Kidney (tissue), 13 donors: ENCODE measurements at regions not wholly inside any gene's neighbourhood (a gene's known extent, or its start where the extent isn't known, plus 50 kb on each side); places are given as distances from the start of the nearest gene placed in this dataset.

Source experiments
- DNase-seq, 5 donors: peaks; one replicate each; pipeline ENCODE4 v3.0.0-alpha.2; 2013 to 2020
- FAIRE-seq: peaks from 2 replicates; lab custom pipeline; 2012; peaks lifted over from hg19 to GRCh38; lab: Jason Lieb, UNC
- H3K27ac ChIP-seq, 2 donors: one replicate each; pipeline ENCODE4 v1.7.0; 2013; ENCODE audit warnings: low read depth in 2 of 2, low read length in 2 of 2, inconsistent platforms in 1 of 2
- H3K27me3 ChIP-seq: one replicate; pipeline ENCODE4 v1.7.1; 2013; ENCODE audit warnings: low read length, inconsistent platforms; ENCODE audit not compliant: control insufficient read depth, insufficient read depth
- H3K36me3 ChIP-seq, 3 donors: one replicate each; pipeline versions ENCODE4 v1.7.0 to v1.7.1; 2013; ENCODE audit warnings: low read length in 3 of 3, control low read depth in 1 of 3, inconsistent platforms in 1 of 3; ENCODE audit not compliant: insufficient read depth in 3 of 3, control insufficient read depth in 2 of 3
- H3K4me1 ChIP-seq, 3 donors: one replicate each; pipeline versions ENCODE4 v1.7.0 to v1.7.1; 2013; ENCODE audit warnings: low read length in 3 of 3, inconsistent platforms in 1 of 3, low read depth in 1 of 3; ENCODE audit not compliant: control insufficient read depth in 2 of 3, insufficient read depth in 2 of 3
- H3K4me3 ChIP-seq, 3 donors: one replicate each; pipeline versions ENCODE4 v1.7.0 to v1.8.1; 2013; ENCODE audit warnings: low read length in 3 of 3, control low read depth in 1 of 3, inconsistent platforms in 1 of 3
- H3K9ac ChIP-seq, 3 donors: one replicate each; pipeline versions ENCODE4 v1.7.0 to v1.7.1; 2013; ENCODE audit warnings: low read length in 3 of 3, control low read depth in 1 of 3, inconsistent platforms in 1 of 3
- H3K9me3 ChIP-seq, 3 donors: one replicate each; pipeline versions ENCODE4 v1.7.0 to v1.7.1; 2013; ENCODE audit warnings: low read length in 3 of 3, control low read depth in 1 of 3, inconsistent platforms in 1 of 3; ENCODE audit not compliant: control insufficient read depth in 2 of 3, insufficient read depth in 1 of 3
- CTCF ChIP-seq: IDR thresholded peaks from 3 replicates; pipeline ENCODE4 v1.5.1; 2012; ENCODE audit warnings: mild to moderate bottlenecking, moderate library complexity, borderline replicate concordance; ENCODE audit not compliant: insufficient read depth; ENCODE audit errors: extremely low read depth
- intact Hi-C: fragments of 100-400 bp; cut with DNase I; formaldehyde crosslinking; loops from one replicate; pipeline ENCODE4 v1.11.1; 2022
- donor health status: control.
- donor health status: control.
- donor health status: control.
- donor health status: control.
- donor health status: control.
- donor health status: DM: yes; HTN: yes; CAD: no.
- donor health status: Normal renal cell carcinoma (clear cell type).

DNA sequence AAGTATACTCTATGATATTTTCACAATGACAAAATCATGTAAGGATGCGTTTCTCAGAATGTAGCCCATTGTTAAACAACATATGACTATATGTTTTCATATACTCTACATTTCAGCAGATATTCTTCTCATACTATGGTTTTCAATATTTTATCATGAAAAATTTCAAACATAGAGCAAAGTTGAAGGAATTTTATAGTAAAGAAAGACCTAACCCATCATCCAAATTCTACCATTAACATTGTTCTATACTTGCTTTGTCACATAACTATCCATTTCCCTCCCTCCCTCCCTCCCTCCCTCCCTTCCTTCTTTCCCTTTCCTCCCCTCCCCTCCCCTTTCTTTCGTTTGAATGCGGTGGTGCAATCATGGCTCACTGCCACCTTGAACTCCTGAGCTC is 109.4 kb downstream of the FHIP1A start:
- no peak overlapping the region for H3K27ac ChIP-seq
- intact Hi-C loops, result no loop called here

GRCh38 chr4:151519728-151520415 is 110.9 kb downstream of the FHIP1A start:
- FAIRE-seq (no peak), DNase-seq (no peak)
- intact Hi-C loops, result no loop called here
- Histone ChIP-seq H3K9me3 (no peaks in the 10 kb centered on the region), H3K9ac (no peak overlapping the region), H3K27ac (no peak overlapping the region), H3K4me1 (no peaks in the 10 kb centered on the region), H3K27me3 (no peaks in the 10 kb centered on the region), H3K36me3 (no peaks in the 10 kb centered on the region), H3K4me3 (no peak overlapping the region)
- no peak for TF ChIP-seq CTCF

More for the DNA sequence above, 109.4 kb downstream of the FHIP1A start:
- no peaks in the 10 kb centered on the region for H3K4me1 ChIP-seq
- H3K27me3 ChIP-seq, result no peaks in the 10 kb centered on the region
- no peak for TF ChIP-seq CTCF
- no peaks in the 10 kb centered on the region for H3K36me3 ChIP-seq
- H3K9ac ChIP-seq, result no peak overlapping the region
- FAIRE-seq, result no peak
- H3K9me3 ChIP-seq, result no peaks in the 10 kb centered on the region
- DNase-seq, result no peak
- no peak overlapping the region for H3K4me3 ChIP-seq

DNA sequence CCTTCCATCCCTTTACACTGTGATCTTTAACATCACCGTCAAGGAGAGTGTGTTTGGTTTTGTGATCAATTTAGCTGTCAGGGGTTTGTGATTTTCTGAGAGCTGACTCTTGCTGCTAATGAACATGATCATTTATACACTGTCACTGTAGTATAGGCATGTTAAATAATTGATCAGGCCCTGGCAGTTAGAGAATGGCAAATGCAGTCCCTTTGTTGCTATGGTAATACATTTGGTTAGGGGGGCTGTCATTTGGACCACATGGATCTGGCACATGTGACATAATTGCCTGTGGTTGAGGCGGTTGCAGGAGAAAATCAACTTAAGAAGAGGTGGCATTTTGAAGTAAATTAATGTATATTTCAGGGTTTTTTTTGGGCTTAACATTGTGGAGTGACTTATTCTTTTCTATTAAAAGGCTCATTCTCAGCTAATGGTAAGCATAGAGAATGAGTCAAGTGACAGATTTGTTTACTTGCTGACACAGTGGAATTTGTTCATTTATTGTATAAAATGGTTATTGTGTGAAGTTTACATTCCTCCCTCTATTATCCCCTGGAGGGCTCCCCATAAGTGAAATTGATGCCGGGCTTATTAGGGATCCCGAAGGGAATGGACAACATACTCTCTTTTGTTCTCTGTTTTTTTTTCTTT is 114.0 kb downstream of the FHIP1A start:
- DNase-seq, result no peak
- FAIRE-seq, result no peak
- Histone ChIP-seq H3K4me3 (no peak overlapping the region), H3K4me1 (no peaks in the 10 kb centered on the region), H3K27me3 (no peaks in the 10 kb centered on the region), H3K36me3 (no peaks in the 10 kb centered on the region), H3K9me3 (no peaks in the 10 kb centered on the region), H3K27ac (no peak overlapping the region), H3K9ac (no peak overlapping the region)
- no peak for TF ChIP-seq CTCF
- intact Hi-C loops, result no loop called here
